Caco-2 (cell line): ENCODE measurements at regions not wholly inside any gene's neighbourhood (a gene's known extent, or its start where the extent isn't known, plus 50 kb on each side); places are given as distances from the start of the nearest gene placed in this dataset.

Source experiments
- BruUV-seq: library from RNA; stranded (reverse); fragments of 400-500 nt; replicated peaks from 2 replicates; lab custom pipeline; 2021; lab: Mats Ljungman, UMichigan
- CTCF ChIA-PET: fragments of 300-600 bp; sonication (Branson Sonifier 250); formaldehyde crosslinking; loops from one replicate; lab custom pipeline; 2022; ENCODE audit warnings: antibody characterized with exemption; lab: Charles Lee
- POLR2A ChIA-PET: fragments of 300-600 bp; sonication (Branson Sonifier 250); formaldehyde crosslinking; loops from one replicate; lab custom pipeline; 2022; ENCODE audit warnings: antibody characterized with exemption; lab: Charles Lee
- DNase-seq, 2 experiments: peaks; one replicate each; pipeline versions ENCODE4 v3.0.0 to v3.0.0-alpha.2; 2020 to 2022
- H3K27me3 ChIP-seq: replicated peaks from 2 replicates; pipeline ENCODE4 v1.6.0; 2011; ENCODE audit warnings: low read length; ENCODE audit not compliant: control insufficient read depth, insufficient read depth
- H3K36me3 ChIP-seq: 2 replicates; pipeline ENCODE4 v1.5.1; 2011; ENCODE audit warnings: low read length; ENCODE audit not compliant: control insufficient read depth, insufficient read depth
- H3K4me1 ChIP-seq: fragments of 250-450 bp; sonication (Bioruptor Pico); 2 replicates; pipeline ENCODE4 v1.5.1; 2020; ENCODE audit warnings: mild to moderate bottlenecking
- H3K4me3 ChIP-seq: 2 replicates; pipeline ENCODE4 v1.5.1; 2011; ENCODE audit warnings: low read depth, mild to moderate bottlenecking, control low read depth, low read length
- H3K9me3 ChIP-seq: fragments of 250-450 bp; sonication (Bioruptor Pico); 2 replicates; pipeline ENCODE4 v1.5.1; 2020; ENCODE audit warnings: mild to moderate bottlenecking, moderate library complexity
- H3K27ac Mint-ChIP-seq: one replicate; pipeline ENCODE4 v1.8.0; 2022; ENCODE audit warnings: mixed read lengths; ENCODE audit not compliant: unreplicated experiment
- H3K27me3 Mint-ChIP-seq: one replicate; pipeline ENCODE4 v1.8.0; 2022; ENCODE audit warnings: mixed read lengths; ENCODE audit not compliant: insufficient read depth, unreplicated experiment
- H3K36me3 Mint-ChIP-seq: one replicate; pipeline ENCODE4 v1.8.0; 2022; ENCODE audit warnings: mild to moderate bottlenecking, mixed read lengths; ENCODE audit not compliant: insufficient read depth, unreplicated experiment
- H3K4me1 Mint-ChIP-seq: one replicate; pipeline ENCODE4 v1.8.0; 2022; ENCODE audit warnings: low read depth, mixed read lengths; ENCODE audit not compliant: unreplicated experiment
- H3K4me3 Mint-ChIP-seq: one replicate; pipeline ENCODE4 v1.8.0; 2022; ENCODE audit warnings: mild to moderate bottlenecking, moderate library complexity, mixed read lengths; ENCODE audit not compliant: unreplicated experiment
- H3K9me3 Mint-ChIP-seq: one replicate; pipeline ENCODE4 v1.8.0; 2022; ENCODE audit warnings: mixed read lengths; ENCODE audit not compliant: unreplicated experiment
- intact Hi-C: fragments of 100-400 bp; cut with micrococcal nuclease; formaldehyde crosslinking; loops from one replicate; pipeline ENCODE4 v1.10.0; 2022; ENCODE audit not compliant: unreplicated experiment
- TF ChIP-seq, protein P1 (sequence below), 2 experiments: fragments of 200-600 bp in 1 of 2; IDR thresholded peaks; 1 replicate in 1 of 2; 2 replicates in 1 of 2; pipeline versions ENCODE4 v1.5.1 to v1.8.0; 2011 to 2022; ENCODE audit warnings: antibody characterized with exemption in 1 of 2, control low read depth in 1 of 2, inconsistent platforms in 1 of 2, low read depth in 1 of 2, low read length in 1 of 2, mild to moderate bottlenecking in 1 of 2, moderate library complexity in 1 of 2; ENCODE audit not compliant: insufficient read depth in 1 of 2, severe bottlenecking in 1 of 2, unreplicated experiment in 1 of 2

GRCh38 chr15:95451938-95452337, 878.6 kb upstream of the NR2F2 start:
- no peak overlapping the region for H3K4me3 Mint-ChIP-seq

GRCh38 chr15:95454403-95455262, 875.9 kb upstream of the NR2F2 start:
- H3K36me3 Mint-ChIP-seq: no peaks in the 10 kb centered on the region
- no peak overlapping the region for H3K4me3 Mint-ChIP-seq
- no peak overlapping the region for H3K4me3 ChIP-seq
- peaks cover 9% of the 10 kb centered on the region for H3K9me3 Mint-ChIP-seq
- DNase-seq: no peak
- ChIA-PET POLR2A (no interaction called here), CTCF (no interaction called here)
- H3K4me1 Mint-ChIP-seq: no peaks in the 10 kb centered on the region
- H3K27ac Mint-ChIP-seq: no peak overlapping the region
- H3K36me3 ChIP-seq: no peaks in the 10 kb centered on the region
- no TSS peak for BruUV-seq
- TF ChIP-seq, protein P1, sequence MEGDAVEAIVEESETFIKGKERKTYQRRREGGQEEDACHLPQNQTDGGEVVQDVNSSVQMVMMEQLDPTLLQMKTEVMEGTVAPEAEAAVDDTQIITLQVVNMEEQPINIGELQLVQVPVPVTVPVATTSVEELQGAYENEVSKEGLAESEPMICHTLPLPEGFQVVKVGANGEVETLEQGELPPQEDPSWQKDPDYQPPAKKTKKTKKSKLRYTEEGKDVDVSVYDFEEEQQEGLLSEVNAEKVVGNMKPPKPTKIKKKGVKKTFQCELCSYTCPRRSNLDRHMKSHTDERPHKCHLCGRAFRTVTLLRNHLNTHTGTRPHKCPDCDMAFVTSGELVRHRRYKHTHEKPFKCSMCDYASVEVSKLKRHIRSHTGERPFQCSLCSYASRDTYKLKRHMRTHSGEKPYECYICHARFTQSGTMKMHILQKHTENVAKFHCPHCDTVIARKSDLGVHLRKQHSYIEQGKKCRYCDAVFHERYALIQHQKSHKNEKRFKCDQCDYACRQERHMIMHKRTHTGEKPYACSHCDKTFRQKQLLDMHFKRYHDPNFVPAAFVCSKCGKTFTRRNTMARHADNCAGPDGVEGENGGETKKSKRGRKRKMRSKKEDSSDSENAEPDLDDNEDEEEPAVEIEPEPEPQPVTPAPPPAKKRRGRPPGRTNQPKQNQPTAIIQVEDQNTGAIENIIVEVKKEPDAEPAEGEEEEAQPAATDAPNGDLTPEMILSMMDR (IDR thresholded peaks at IDR 0.05; ENCODE audit: insufficient read depth in 1 of 2, low read depth in 1 of 2, low read length in 1 of 2, severe bottlenecking in 1 of 2, unreplicated experiment in 1 of 2): no peak
- no peaks in the 10 kb centered on the region for H3K4me1 ChIP-seq
- no peaks in the 10 kb centered on the region for H3K27me3 ChIP-seq
- intact Hi-C loops: no loop called here
- H3K9me3 ChIP-seq: no peaks in the 10 kb centered on the region
- no peaks in the 10 kb centered on the region for H3K27me3 Mint-ChIP-seq

More at GRCh38 chr15:95451938-95452337, 878.6 kb upstream of the NR2F2 start:
- TF ChIP-seq, protein P1 (IDR thresholded peaks at IDR 0.05; ENCODE audit: insufficient read depth in 1 of 2, low read depth in 1 of 2, low read length in 1 of 2, severe bottlenecking in 1 of 2, unreplicated experiment in 1 of 2): no peak
- no TSS peak for BruUV-seq
- Mint-ChIP-seq H3K27ac (no peak overlapping the region), H3K9me3 (peaks cover 9% of the 10 kb centered on the region), H3K36me3 (no peaks in the 10 kb centered on the region), H3K27me3 (no peaks in the 10 kb centered on the region), H3K4me1 (no peaks in the 10 kb centered on the region)
- Histone ChIP-seq H3K27me3 (no peaks in the 10 kb centered on the region), H3K36me3 (no peaks in the 10 kb centered on the region), H3K4me1 (no peaks in the 10 kb centered on the region), H3K9me3 (no peaks in the 10 kb centered on the region), H3K4me3 (no peak overlapping the region)
- ChIA-PET CTCF (no interaction called here), POLR2A (no interaction called here)
- intact Hi-C loops: no loop called here
- no peak for DNase-seq

DNA sequence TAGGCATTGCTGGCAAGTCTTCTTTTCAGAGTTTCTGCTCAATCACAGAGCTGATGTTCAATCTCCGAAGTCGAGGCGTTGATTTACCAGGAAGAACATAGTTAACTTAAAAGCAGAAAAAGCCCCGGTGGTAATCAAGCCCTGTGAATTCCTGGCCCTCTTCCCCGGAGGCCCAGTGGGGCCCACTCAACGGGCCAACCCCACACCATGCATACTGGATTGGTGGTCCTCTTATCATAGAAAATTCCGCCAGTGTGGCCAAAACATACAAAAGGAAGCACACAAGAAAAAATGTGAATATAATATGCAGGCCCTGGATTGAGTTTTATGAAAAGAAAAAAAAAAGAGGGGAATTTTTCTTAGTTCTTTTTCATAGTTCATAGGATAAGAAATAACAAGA, 873.0 kb upstream of the NR2F2 start:
- no peaks in the 10 kb centered on the region for H3K4me1 Mint-ChIP-seq
- H3K36me3 Mint-ChIP-seq: no peaks in the 10 kb centered on the region
- Histone ChIP-seq H3K9me3 (no peaks in the 10 kb centered on the region), H3K36me3 (no peaks in the 10 kb centered on the region), H3K4me3 (no peak overlapping the region), H3K27me3 (no peaks in the 10 kb centered on the region), H3K4me1 (no peaks in the 10 kb centered on the region)
- H3K4me3 Mint-ChIP-seq: no peak overlapping the region
- intact Hi-C loops: no loop called here
- H3K27me3 Mint-ChIP-seq: no peaks in the 10 kb centered on the region
- H3K27ac Mint-ChIP-seq: no peak overlapping the region
- ChIA-PET POLR2A (no interaction called here), CTCF (no interaction called here)
- no TSS peak for BruUV-seq
- TF ChIP-seq, protein P1 (IDR thresholded peaks at IDR 0.05; ENCODE audit: insufficient read depth in 1 of 2, low read depth in 1 of 2, low read length in 1 of 2, severe bottlenecking in 1 of 2, unreplicated experiment in 1 of 2): no peak
- H3K9me3 Mint-ChIP-seq: peaks cover 9% of the 10 kb centered on the region
- no peak for DNase-seq
